ENCODE measurements at regions not wholly inside any gene's neighbourhood (a gene's known extent, or its start where the extent isn't known, plus 50 kb on each side); places are given as distances from the start of the nearest gene placed in this dataset.

GRCh38 chr12:105928436-105928835 is 210.3 kb downstream of the NUAK1 start:
- Histone ChIP-seq H3K18ac (ENCODE audit: low read depth in 1 of 2, low read length in 2 of 2) (no peak overlapping the region), H3K4me1 (ENCODE audit: control insufficient read depth, insufficient read depth, low read depth, low read length) (no peaks in the 10 kb centered on the region), H2BK15ac (ENCODE audit: low read depth, poor library complexity, severe bottlenecking) (no peak overlapping the region), H2BK12ac (ENCODE audit: low read length in 2 of 2) (no peak overlapping the region), H3K4me3 (ENCODE audit: insufficient read depth in 1 of 2, low read depth in 1 of 2, low read length in 2 of 2) (no peak overlapping the region), H3K27me3 (ENCODE audit: control insufficient read depth in 1 of 2, insufficient read depth in 1 of 2, low read length in 2 of 2) (no peaks in the 10 kb centered on the region), H3K79me1 (replicated peaks; ENCODE audit: low read length, poor library complexity, severe bottlenecking) (no peaks in the 10 kb centered on the region), H3K4ac (ENCODE audit: low read depth in 1 of 2, low read length in 2 of 2) (no peak overlapping the region), H3K36me3 (ENCODE audit: control insufficient read depth in 1 of 2, insufficient read depth in 2 of 2, low read depth in 1 of 2, low read length in 2 of 2) (no peaks in the 10 kb centered on the region), H2AK5ac (ENCODE audit: low read length, severe bottlenecking) (no peak overlapping the region), H2BK120ac (ENCODE audit: low read depth, low read length) (no peak overlapping the region), H4K8ac (ENCODE audit: low read length) (no peak overlapping the region), H2BK5ac (ENCODE audit: low read depth, low read length, poor library complexity, severe bottlenecking) (no peak overlapping the region), H3K27ac (ENCODE audit: low read length, poor library complexity, severe bottlenecking) (no peak overlapping the region), H3K9me3 (ENCODE audit: control insufficient read depth, low read length) (no peaks in the 10 kb centered on the region), H3K14ac (ENCODE audit: low read length in 2 of 2) (no peak overlapping the region), H3K4me2 (ENCODE audit: low read length, poor library complexity, severe bottlenecking) (no peak overlapping the region), H3K23ac (ENCODE audit: low read length in 2 of 2) (no peak overlapping the region), H3K9ac (ENCODE audit: low read length) (no peak overlapping the region), H2AFZ (ENCODE audit: low read depth, low read length) (no peak overlapping the region), H4K91ac (ENCODE audit: low read length) (no peak overlapping the region)
- WGBS, result 83% methylated on average over 3 of the region's 3 CpGs
- no peak for DNase-seq

- DNase-seq, result no peak
- H2BK15ac ChIP-seq (ENCODE audit: low read depth, poor library complexity, severe bottlenecking), result no peak overlapping the region
- H2BK12ac ChIP-seq (ENCODE audit: low read length in 2 of 2), result no peak overlapping the region
- no peaks in the 10 kb centered on the region for H3K79me1 ChIP-seq (replicated peaks; ENCODE audit: low read length, poor library complexity, severe bottlenecking)
- H3K36me3 ChIP-seq (ENCODE audit: control insufficient read depth in 1 of 2, insufficient read depth in 2 of 2, low read depth in 1 of 2, low read length in 2 of 2), result no peaks in the 10 kb centered on the region
- no peak overlapping the region for H3K27ac ChIP-seq (ENCODE audit: low read length, poor library complexity, severe bottlenecking)
- no peak overlapping the region for H2BK120ac ChIP-seq (ENCODE audit: low read depth, low read length)
- H3K14ac ChIP-seq (ENCODE audit: low read length in 2 of 2), result no peak overlapping the region
- 100% methylated on average over 1 of the region's 1 CpG for WGBS
- no peak overlapping the region for H3K9ac ChIP-seq (ENCODE audit: low read length)
- H2BK5ac ChIP-seq (ENCODE audit: low read depth, low read length, poor library complexity, severe bottlenecking), result no peak overlapping the region
- H3K18ac ChIP-seq (ENCODE audit: low read depth in 1 of 2, low read length in 2 of 2), result no peak overlapping the region
- H2AK5ac ChIP-seq (ENCODE audit: low read length, severe bottlenecking), result no peak overlapping the region
- no peak overlapping the region for H3K4me2 ChIP-seq (ENCODE audit: low read length, poor library complexity, severe bottlenecking)
- no peak overlapping the region for H4K91ac ChIP-seq (ENCODE audit: low read length)
- H3K27me3 ChIP-seq (ENCODE audit: control insufficient read depth in 1 of 2, insufficient read depth in 1 of 2, low read length in 2 of 2), result no peaks in the 10 kb centered on the region
- no peak overlapping the region for H3K4ac ChIP-seq (ENCODE audit: low read depth in 1 of 2, low read length in 2 of 2)
- no peak overlapping the region for H4K8ac ChIP-seq (ENCODE audit: low read length)
- no peaks in the 10 kb centered on the region for H3K9me3 ChIP-seq (ENCODE audit: control insufficient read depth, low read length)
- H3K4me1 ChIP-seq (ENCODE audit: control insufficient read depth, insufficient read depth, low read depth, low read length), result peaks cover 3% of the 10 kb centered on the region
- no peak overlapping the region for H3K23ac ChIP-seq (ENCODE audit: low read length in 2 of 2)
- H3K4me3 ChIP-seq (ENCODE audit: insufficient read depth in 1 of 2, low read depth in 1 of 2, low read length in 2 of 2), result no peak overlapping the region
- H2AFZ ChIP-seq (ENCODE audit: low read depth, low read length), result no peak overlapping the region
These were observed 209.6 kb downstream of the NUAK1 start for GRCh38 chr12:105929192-105929591.

- peak overlapping the region; percentile 44 for H2AK5ac ChIP-seq (ENCODE audit: low read length, severe bottlenecking)
- H3K9ac ChIP-seq (ENCODE audit: low read length), result no peak overlapping the region
- H3K4me1 ChIP-seq (ENCODE audit: control insufficient read depth, insufficient read depth, low read depth, low read length), result peaks cover 7% of the 10 kb centered on the region
- no peak overlapping the region for H3K27ac ChIP-seq (ENCODE audit: low read length, poor library complexity, severe bottlenecking)
- no peak overlapping the region for H3K4ac ChIP-seq (ENCODE audit: low read depth in 1 of 2, low read length in 2 of 2)
- no peak overlapping the region for H3K23ac ChIP-seq (ENCODE audit: low read length in 2 of 2)
- no peak for DNase-seq
- H4K91ac ChIP-seq (ENCODE audit: low read length), result no peak overlapping the region
- no peaks in the 10 kb centered on the region for H3K27me3 ChIP-seq (ENCODE audit: control insufficient read depth in 1 of 2, insufficient read depth in 1 of 2, low read length in 2 of 2)
- peak overlapping the region in 1 of 2 experiments; percentile 92 for H2BK12ac ChIP-seq (ENCODE audit: low read length in 2 of 2)
- no peak overlapping the region for H2BK120ac ChIP-seq (ENCODE audit: low read depth, low read length)
- H3K18ac ChIP-seq (ENCODE audit: low read depth in 1 of 2, low read length in 2 of 2), result peak overlapping the region; percentile 46 to 59
- no peak overlapping the region for H3K4me3 ChIP-seq (ENCODE audit: insufficient read depth in 1 of 2, low read depth in 1 of 2, low read length in 2 of 2)
- H3K79me1 ChIP-seq (replicated peaks; ENCODE audit: low read length, poor library complexity, severe bottlenecking), result no peaks in the 10 kb centered on the region
- no peak overlapping the region for H2BK5ac ChIP-seq (ENCODE audit: low read depth, low read length, poor library complexity, severe bottlenecking)
- H2AFZ ChIP-seq (ENCODE audit: low read depth, low read length), result no peak overlapping the region
- peak overlapping the region in 1 of 2 experiments; percentile 63 for H3K14ac ChIP-seq (ENCODE audit: low read length in 2 of 2)
- H4K8ac ChIP-seq (ENCODE audit: low read length), result no peak overlapping the region
- no peaks in the 10 kb centered on the region for H3K9me3 ChIP-seq (ENCODE audit: control insufficient read depth, low read length)
- no peaks in the 10 kb centered on the region for H3K36me3 ChIP-seq (ENCODE audit: control insufficient read depth in 1 of 2, insufficient read depth in 2 of 2, low read depth in 1 of 2, low read length in 2 of 2)
- no peak overlapping the region for H2BK15ac ChIP-seq (ENCODE audit: low read depth, poor library complexity, severe bottlenecking)
- 96% methylated on average over 8 of the region's 10 CpGs for WGBS
- no peak overlapping the region for H3K4me2 ChIP-seq (ENCODE audit: low read length, poor library complexity, severe bottlenecking)
These were observed 207.9 kb downstream of the NUAK1 start for GRCh38 chr12:105930557-105931503.

- Histone ChIP-seq H3K23ac (ENCODE audit: low read length in 2 of 2) (no peak overlapping the region), H3K36me3 (ENCODE audit: control insufficient read depth in 1 of 2, insufficient read depth in 2 of 2, low read depth in 1 of 2, low read length in 2 of 2) (no peaks in the 10 kb centered on the region), H3K4me1 (ENCODE audit: control insufficient read depth, insufficient read depth, low read depth, low read length) (peaks cover 8% of the 10 kb centered on the region), H4K8ac (ENCODE audit: low read length) (no peak overlapping the region), H3K18ac (ENCODE audit: low read depth in 1 of 2, low read length in 2 of 2) (peak overlapping the region; percentile 59 to 72), H2BK120ac (ENCODE audit: low read depth, low read length) (no peak overlapping the region), H3K4ac (ENCODE audit: low read depth in 1 of 2, low read length in 2 of 2) (peak overlapping the region; percentile 29 to 46), H4K91ac (ENCODE audit: low read length) (no peak overlapping the region), H3K9me3 (ENCODE audit: control insufficient read depth, low read length) (no peaks in the 10 kb centered on the region), H2BK12ac (ENCODE audit: low read length in 2 of 2) (peak overlapping the region; percentile 34 to 98), H2BK15ac (ENCODE audit: low read depth, poor library complexity, severe bottlenecking) (peak overlapping the region; percentile 33), H3K14ac (ENCODE audit: low read length in 2 of 2) (peak overlapping the region in 1 of 2 experiments; percentile 22), H2AK5ac (ENCODE audit: low read length, severe bottlenecking) (peak overlapping the region; percentile 58), H3K4me2 (ENCODE audit: low read length, poor library complexity, severe bottlenecking) (no peak overlapping the region), H3K4me3 (ENCODE audit: insufficient read depth in 1 of 2, low read depth in 1 of 2, low read length in 2 of 2) (no peak overlapping the region), H3K27ac (ENCODE audit: low read length, poor library complexity, severe bottlenecking) (no peak overlapping the region), H3K9ac (ENCODE audit: low read length) (no peak overlapping the region), H2AFZ (ENCODE audit: low read depth, low read length) (no peak overlapping the region), H3K27me3 (ENCODE audit: control insufficient read depth in 1 of 2, insufficient read depth in 1 of 2, low read length in 2 of 2) (no peaks in the 10 kb centered on the region), H3K79me1 (replicated peaks; ENCODE audit: low read length, poor library complexity, severe bottlenecking) (no peaks in the 10 kb centered on the region), H2BK5ac (ENCODE audit: low read depth, low read length, poor library complexity, severe bottlenecking) (no peak overlapping the region)
- 94% methylated on average over 14 of the region's 15 CpGs for WGBS
- DNase-seq, result no peak
These were observed 206.8 kb downstream of the NUAK1 start for GRCh38 chr12:105931762-105932570.

Data from mesenchymal stem cell (in vitro differentiated cells and primary cell).